NK-92 treated with Interleukin-12 subunit alpha and Interleukin-12 subunit beta, amount 100 ng/mL, for 24 hours (cell line): ENCODE measurements at regions not wholly inside any gene's neighbourhood (a gene's known extent, or its start where the extent isn't known, plus 50 kb on each side); places are given as distances from the start of the nearest gene placed in this dataset.

Experiments used
- DNase-seq: peaks from one replicate; lab custom pipeline; 2025; lab: John Stamatoyannopoulos, UW

- DNase-seq = no peak
Measured at GRCh38 chr1:94707321-94708298, 112.5 kb upstream of the SLC44A3 start.

GRCh38 chr1:94702442-94702815 is 117.7 kb upstream of the SLC44A3 start:
- DNase-seq = no peak

DNA sequence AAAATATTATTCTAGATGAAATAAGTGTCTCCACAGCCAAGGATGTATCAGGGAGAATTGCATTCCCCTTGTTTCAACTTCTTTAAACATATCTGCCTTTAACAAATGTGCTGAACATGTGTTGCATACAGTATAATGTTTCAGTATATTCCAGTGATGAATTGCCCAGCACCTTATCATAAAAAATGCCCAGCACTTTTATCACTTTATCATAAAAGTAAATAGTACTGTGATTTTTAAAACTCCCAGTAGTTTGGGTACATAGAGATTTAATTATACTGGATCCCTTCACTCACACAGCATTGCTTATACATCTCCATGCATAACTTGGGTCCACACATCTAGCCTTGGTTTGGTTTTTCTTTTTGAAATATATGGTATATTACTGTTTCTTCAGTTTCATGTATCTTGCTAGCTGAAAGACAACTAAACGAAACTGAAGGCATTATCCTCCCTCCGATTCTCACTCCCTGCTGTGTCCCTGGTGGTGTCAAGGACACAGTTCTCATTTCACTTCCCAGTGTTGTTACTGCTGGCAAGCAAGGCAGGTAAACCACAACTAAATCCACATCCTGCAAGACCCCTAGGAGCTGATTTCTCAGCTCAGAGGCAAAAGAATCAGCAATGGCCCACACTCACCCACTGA is 118.2 kb upstream of the SLC44A3 start:
- DNase-seq = no peak

DNA sequence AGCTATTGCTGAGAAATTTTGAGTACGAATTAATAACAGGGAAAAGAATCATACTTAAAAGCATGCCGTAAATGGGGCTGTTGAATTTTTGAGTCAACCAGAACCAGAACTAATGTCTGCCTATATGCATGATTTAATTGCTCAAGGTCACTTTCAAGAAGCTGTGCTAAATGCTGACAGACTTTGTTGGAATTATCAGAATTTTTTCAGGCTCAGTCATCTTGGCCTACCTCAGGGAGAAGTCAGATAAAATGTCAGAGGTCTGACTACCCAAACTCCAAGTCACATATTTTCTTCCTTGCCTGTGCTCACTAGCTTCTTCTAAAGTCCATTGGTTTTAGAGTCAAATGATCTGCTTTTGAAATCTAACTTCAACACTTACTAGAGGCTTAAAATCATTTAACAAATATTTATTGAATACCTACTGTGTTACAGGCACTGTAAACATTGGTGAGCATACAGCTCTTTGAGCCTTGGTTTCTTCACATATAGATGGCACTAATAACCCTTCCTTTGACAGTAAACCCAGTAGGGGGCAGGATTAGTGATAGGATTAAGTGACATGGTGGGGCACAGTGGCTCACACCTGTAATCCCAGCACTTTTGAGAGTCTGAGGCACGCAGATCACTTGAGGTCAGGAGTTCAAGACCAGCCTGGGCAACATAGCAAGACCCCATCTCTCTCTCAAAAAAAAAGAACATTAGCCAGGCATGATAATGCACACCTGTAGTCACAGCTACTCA is 121.2 kb upstream of the SLC44A3 start:
- no peak for DNase-seq

- no peak for DNase-seq
Measured at GRCh38 chr1:94698356-94698755, 121.8 kb upstream of the SLC44A3 start.

DNA sequence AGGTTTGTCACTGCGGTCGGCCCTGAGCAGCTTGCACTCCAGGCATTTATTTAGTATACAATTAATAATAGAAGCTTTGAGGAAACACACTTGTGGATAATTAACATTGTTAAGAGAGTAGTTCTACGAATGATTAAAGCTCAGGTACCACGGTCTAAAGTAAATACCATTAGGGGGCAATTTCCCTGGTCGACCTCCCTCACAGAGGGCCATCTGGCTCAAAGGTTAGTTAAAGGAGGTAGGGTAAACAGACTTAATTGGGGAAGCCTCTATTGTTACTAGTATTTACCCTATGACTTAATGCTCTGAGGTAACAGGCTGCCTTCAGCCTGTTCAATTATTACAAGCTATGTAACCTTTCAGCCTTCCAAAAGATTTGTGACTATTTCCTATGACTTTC is 122.3 kb upstream of the SLC44A3 start:
- DNase-seq = no peak

- DNase-seq = no peak
Measured at GRCh38 chr1:94694226-94694915, 125.8 kb upstream of the SLC44A3 start.

DNA sequence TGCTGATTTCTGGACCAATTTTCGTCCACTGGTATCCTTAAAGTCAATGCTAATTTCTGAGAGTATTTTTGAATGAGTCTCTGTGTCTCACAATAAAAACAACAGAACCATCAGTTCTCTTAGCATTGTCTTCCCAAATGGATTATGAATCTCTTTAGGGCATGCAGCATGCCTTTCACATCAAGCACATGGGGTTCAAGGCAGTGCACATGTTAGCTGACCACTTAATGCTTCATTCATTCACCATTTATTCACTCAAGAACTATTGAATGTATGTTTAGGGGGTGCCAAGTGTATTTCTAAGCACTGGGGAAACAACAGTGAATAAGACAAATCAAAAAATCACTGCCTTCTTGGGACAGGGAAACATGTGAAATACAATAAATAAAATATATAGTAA is 126.7 kb upstream of the SLC44A3 start:
- DNase-seq = no peak

GRCh38 chr1:94693029-94693428 is 127.1 kb upstream of the SLC44A3 start:
- DNase-seq = no peak

DNA sequence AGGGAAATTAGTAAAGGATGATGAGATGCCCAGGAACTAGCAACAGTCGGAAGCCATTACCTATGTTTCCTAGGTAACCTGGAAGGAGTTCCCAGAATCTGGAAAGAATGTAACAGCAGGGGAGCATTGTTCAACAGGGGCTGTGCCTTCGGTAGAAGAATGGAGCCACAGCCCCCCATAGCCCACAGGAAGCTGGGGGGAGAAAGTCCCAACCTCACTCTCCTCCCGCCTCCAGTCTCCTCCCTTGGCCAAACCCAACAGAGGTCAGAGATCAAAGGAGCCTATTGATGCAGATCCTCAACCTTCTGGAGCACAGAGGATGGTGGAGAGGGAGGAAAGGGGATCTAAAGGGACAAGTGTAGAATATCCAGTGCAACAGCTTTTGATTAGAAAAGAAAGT is 131.5 kb upstream of the SLC44A3 start:
- DNase-seq = no peak

GRCh38 chr1:94686882-94687281 is 133.3 kb upstream of the SLC44A3 start:
- DNase-seq = no peak

DNA sequence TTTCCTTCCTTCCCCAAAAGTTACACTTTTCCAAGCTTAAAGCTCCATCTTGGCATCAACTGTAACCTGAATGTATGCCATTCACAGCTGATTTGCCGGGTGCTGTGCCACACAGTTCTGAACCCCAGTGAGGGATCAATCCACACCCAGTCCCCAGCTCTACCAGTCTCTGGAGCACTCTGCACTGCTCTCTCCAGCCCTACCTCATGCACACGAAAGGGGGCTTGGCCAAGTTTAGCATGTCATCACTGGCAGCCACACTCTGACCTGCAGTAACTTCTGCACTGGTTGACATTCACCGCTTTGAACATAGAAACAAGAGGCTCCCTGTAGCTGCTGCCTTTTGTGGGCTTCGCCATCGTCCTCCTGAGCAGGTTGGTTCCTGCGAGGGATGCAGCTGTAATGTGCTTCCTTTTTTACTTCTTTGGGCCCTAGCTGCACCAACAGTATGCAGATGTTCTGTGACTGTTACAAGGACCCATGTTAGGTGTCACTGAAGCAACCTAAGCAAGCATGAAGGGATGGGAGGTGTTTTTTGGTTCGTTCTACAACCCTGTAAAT is 135.4 kb upstream of the SLC44A3 start:
- DNase-seq = no peak

DNA sequence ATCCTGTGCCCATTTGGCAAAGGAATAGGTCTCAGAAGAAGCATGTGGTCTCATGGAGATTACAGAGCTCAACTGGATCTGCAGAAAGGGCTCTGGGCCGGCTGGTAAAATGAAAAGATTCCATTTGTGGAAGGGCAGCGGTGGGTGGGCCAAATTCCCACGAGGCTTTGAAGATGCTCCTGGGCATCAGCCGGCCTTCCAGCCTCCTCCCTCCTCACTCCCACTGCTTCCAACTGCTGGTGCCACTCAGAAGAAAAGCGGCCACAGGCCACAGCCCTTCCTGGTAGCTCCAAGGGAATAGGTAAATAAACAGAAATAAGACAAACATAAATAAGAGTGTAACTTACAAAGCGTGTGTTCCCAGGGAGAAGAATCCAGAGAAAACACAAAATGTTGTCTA is 136.3 kb upstream of the SLC44A3 start:
- no peak for DNase-seq

GRCh38 chr1:94680039-94680377 is 138.4 kb upstream of the F3 start:
- DNase-seq = no peak

GRCh38 chr1:94679332-94680038 is 137.9 kb upstream of the F3 start:
- DNase-seq = no peak

- DNase-seq = no peak
Measured at GRCh38 chr1:94678202-94678848, 136.8 kb upstream of the F3 start.

- no peak for DNase-seq
Measured at GRCh38 chr1:94677714-94678113, 136.2 kb upstream of the F3 start.

DNA sequence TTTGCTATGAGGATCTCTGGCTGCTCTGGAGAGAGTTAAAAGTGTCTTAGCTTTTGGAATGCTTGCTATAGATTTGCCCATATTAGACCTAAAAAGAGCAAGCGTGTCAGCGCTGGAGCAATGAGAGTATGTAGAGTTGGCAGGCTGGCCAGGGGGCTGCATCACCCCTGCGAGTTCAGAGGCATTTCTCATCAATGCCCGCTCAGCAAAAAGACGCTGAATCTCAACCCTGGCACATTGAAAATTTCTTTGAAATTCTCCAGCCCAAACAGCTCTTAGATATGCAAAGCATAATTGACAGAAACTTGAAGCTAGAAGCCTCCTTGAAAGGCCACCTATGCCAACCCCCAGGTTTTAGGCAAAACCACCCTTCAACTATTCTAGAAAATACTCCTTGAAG is 135.5 kb upstream of the F3 start:
- no peak for DNase-seq

- no peak for DNase-seq
Measured at GRCh38 chr1:94676686-94677085, 135.1 kb upstream of the F3 start.

GRCh38 chr1:94675373-94675772 is 133.8 kb upstream of the F3 start:
- no peak for DNase-seq

- DNase-seq = no peak
Measured at GRCh38 chr1:94674876-94675275, 133.3 kb upstream of the F3 start.
